ENCODE measurements at regions not wholly inside any gene's neighbourhood (a gene's known extent, or its start where the extent isn't known, plus 50 kb on each side); places are given as distances from the start of the nearest gene placed in this dataset.

- TF ChIP-seq CTCF (IDR thresholded peaks at IDR 0.05) (no peak), SIN3A (IDR thresholded peaks at IDR 0.05; ENCODE audit: borderline replicate concordance, insufficient read depth, low read depth, low read length) (no peak), POLR2AphosphoS5 (IDR thresholded peaks at IDR 0.05; ENCODE audit: low read depth, low read length) (no peak), REST (IDR thresholded peaks at IDR 0.05; ENCODE audit: insufficient read depth in 1 of 2, low read depth in 2 of 2, low read length in 1 of 2) (no peak), TCF7L2 (IDR thresholded peaks at IDR 0.05; ENCODE audit: low read depth, low read length) (no peak)
These were observed 95.1 kb upstream of the RFX8 start for GRCh38 chr2:101569886-101570520.
